Activated T-helper 1 cell treated with anti-CD3 and anti-CD28 coated beads, Interleukin-2, amount 50 U/mL, for 16 hours (primary cell): ENCODE measurements at regions not wholly inside any gene's neighbourhood (a gene's known extent, or its start where the extent isn't known, plus 50 kb on each side); places are given as distances from the start of the nearest gene placed in this dataset.
"Not testable (repeated sequence)": the region's sequence is repeated elsewhere in the genome, so short reads cannot be mapped to it uniquely, and the experiment has no call there.

Experiments
- DNase-seq, 2 donors: peaks; one replicate each; pipeline ENCODE4 v3.0.0-alpha.2; 2020; ENCODE audit warnings: low read depth in 1 of 2, low spot score in 1 of 2

- no peak for DNase-seq
Measured at GRCh38 chr2:144644549-144644948, 124.6 kb upstream of the ZEB2 start.

DNA sequence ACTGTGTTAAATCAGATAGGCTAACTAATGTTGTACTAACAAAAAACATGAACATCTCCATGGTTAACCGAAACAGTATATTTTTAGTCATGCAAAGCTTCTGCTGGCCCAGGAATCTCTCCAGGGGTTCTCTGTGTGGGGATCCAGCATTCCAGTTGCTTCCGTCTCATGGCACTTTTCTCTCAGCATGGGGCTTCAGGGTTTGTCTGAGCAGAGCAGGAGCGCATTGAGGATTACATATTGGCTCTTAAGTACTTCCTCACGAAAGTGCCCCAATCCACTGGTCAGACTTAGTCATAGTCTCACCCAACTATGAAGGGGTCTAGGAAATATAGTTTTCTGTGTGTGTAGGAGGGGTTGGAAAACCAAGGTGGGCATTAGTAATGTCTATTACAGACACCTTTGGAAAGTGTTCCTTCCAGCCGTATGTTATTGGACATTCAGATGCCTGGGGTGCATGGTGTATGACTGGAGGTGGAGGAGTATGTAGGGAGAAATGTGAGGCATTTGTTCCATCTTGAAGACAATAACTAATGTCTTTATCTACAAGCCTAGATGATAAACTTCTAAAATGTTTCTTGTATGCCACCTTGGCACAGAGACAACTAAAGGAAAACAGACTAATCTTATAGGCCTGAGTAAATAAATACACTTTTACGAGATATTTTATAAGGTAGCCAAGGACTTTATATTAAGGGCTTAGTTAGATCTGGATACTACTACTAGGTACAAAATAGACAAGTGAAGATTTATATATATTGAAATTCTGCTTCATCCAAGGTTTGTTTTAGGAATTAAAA, 123.8 kb upstream of the ZEB2 start:
- no peak for DNase-seq

DNA sequence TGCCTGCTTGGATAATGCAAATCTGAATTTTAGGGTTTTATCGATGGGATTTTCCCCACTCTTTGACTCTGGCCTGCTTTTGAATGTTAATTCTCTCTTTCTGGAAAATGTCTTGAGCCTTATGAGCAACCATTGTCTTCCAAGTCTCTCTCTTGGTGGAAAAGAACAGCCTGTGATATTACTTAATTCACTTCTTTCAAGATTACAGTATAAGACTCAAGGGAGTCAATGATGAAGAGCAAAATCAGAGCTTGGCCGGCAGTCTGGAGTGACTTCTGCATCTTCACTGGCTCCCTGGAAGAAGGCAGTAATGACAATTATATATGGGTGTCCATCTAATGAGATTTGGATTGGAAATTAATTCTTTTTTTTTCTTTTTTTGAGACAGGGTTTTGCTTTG, 122.9 kb upstream of the ZEB2 start:
- DNase-seq = no peak

- DNase-seq = no peak
Measured at GRCh38 chr2:144642131-144642530, 122.2 kb upstream of the ZEB2 start.

GRCh38 chr2:144638250-144638649, 118.3 kb upstream of the ZEB2 start:
- DNase-seq = not testable (repeated sequence)

- not testable (repeated sequence) for DNase-seq
Measured at GRCh38 chr2:144636860-144637259, 116.9 kb upstream of the ZEB2 start.

- no peak for DNase-seq
Measured at GRCh38 chr2:144632809-144633208, 112.9 kb upstream of the ZEB2 start.

GRCh38 chr2:144631636-144632035, 111.7 kb upstream of the ZEB2 start:
- DNase-seq = no peak

DNA sequence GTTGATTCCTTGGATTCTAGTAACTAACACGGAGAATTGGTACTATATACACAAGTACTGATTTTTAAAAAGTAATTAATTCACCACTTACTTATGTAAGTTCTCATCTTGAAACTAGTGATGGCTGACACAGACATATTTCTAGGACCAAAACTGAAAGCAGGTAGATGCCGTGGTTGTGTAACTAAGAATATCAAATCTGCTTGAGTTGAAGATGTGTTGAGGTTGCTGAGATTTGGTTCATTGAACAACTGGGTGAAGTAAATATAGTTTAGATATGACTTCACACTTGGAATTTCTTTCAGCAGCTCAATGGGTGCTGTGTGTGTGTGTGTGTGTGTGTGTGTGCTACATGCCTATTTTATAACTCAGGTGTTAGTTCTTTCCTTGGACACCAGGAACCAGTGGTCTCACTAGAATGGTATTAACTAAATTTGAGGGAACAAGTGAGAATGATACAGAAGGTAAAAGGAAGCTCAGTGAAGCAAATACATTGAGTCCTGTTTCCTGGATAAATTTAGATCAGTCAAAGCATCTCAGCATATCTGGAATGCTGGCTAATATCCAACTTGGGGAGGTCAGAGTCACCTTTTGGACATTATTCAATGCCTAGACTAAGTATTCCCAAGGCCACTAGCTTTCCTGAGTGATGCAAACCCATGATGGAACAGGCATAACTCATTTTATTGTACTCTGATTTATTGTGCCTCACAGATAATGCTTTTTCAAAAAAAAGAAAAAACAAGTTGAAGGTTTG, 110.7 kb upstream of the ZEB2 start:
- DNase-seq = no peak

DNA sequence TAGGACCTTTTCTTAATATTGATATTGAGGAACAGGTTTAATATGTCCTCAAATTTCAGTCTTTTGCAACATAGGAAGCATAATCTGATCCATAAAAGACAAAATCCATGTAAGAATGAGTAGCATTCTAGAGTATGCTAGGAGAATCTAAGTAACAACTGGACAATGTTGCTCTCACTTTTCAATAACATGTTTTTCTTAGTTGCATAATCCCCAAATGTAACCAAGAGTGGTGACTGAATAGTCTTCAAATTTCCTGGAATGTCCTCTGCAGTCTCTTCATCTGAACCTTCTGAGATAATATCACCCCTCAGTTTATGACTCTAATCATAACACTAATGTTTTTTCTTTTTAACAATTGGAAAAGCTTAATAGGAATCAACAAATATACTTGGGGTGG, 110.0 kb upstream of the ZEB2 start:
- DNase-seq = no peak

GRCh38 chr2:144628566-144628965, 108.6 kb upstream of the ZEB2 start:
- DNase-seq = no peak

DNA sequence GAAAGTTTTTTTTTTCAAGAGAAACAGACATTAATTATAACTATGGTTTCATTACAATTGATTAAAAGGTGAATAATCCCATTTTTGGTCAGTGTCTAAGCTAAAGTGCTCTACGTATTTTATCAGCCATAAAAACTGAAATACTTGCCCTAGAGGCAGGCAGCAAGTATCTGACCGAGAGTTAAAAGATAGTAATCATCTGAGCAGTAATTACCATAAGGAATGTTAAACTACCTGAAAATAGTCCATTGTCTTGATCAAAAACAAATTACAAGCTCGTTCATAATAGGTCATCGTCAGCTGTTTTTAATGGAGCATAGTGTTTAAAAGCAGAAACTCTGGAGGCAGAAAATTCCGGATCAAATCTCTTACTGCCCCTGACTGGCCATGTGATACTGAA, 105.7 kb upstream of the ZEB2 start:
- no peak for DNase-seq

GRCh38 chr2:144625226-144625625, 105.3 kb upstream of the ZEB2 start:
- DNase-seq = no peak

- no peak for DNase-seq
Measured at GRCh38 chr2:144624451-144624850, 104.5 kb upstream of the ZEB2 start.

GRCh38 chr2:144622373-144622772, 102.5 kb upstream of the ZEB2 start:
- not testable (repeated sequence) for DNase-seq

DNA sequence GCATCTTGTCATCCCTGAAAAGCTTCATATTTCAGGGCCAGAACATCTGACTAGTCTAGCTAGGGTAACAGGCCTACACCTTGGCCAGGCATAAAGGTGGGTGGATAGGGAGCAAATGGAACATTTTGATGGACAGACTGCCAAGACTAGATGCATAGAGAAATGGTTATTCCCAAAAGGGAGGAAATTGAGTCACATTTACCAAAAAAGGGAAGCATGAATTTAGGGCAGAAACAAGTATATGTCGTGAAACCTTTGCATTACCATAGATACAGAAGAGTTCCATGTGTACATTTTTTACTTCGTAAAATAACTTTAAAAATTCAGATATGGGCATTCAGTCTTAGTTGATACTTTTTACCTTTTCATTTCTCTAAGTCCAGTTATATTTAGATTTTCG, 101.3 kb upstream of the ZEB2 start:
- no peak for DNase-seq

DNA sequence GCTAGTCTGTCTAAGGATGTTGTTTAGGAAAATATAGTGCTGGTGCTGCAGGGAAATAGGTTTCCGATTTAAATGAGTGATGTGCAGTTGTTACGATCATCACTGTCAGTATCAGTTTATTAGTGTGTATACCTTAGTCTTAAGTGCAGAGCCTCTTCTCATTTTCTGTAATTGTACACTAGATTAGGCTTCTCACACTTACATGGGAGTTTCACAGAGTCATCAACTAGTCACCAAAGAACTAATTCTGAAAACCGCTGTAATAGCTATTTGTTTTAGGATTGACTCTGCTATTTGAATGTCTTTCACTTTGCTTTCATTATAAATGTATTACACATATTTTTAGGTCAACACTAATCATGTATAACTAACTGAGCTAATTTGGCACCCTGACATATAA, 99.8 kb upstream of the ZEB2 start:
- DNase-seq = no peak

DNA sequence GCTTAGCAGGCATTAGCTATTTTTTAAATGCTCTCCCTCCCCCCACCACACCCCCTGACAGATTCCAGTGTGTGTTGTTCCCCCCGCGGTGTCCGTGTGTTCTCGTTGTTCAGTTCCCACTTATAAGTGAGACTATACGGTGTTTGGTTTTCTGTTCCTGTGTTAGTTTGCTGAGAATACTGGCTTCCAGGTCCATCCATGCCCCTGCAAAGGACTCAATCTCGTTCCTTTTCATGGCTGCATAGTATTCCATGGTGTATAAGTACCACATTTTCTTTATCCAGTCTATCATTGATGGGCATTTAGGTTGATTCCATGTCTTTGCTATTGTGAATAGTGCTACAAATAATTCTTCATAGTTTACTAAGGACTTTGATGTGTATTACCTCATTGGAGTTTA, 97.3 kb upstream of the ZEB2 start:
- not testable (repeated sequence) for DNase-seq

- no peak for DNase-seq
Measured at GRCh38 chr2:144615866-144616565, 96.1 kb upstream of the ZEB2 start.

- no peak for DNase-seq
Measured at GRCh38 chr2:144607891-144608521, 88.1 kb upstream of the ZEB2 start.

GRCh38 chr2:144607099-144607498, 87.2 kb upstream of the ZEB2 start:
- no peak for DNase-seq
